KMS-11 (cell line): ENCODE measurements at regions not wholly inside any gene's neighbourhood (a gene's known extent, or its start where the extent isn't known, plus 50 kb on each side); places are given as distances from the start of the nearest gene placed in this dataset.

ENCODE experiments used
- H2AFZ ChIP-seq: fragments of 200-600 bp; sonication (generic); 2 replicates; pipeline ENCODE4 v1.6.1; 2016; ENCODE audit warnings: antibody characterized with exemption, mixed run types, low read depth
- H3K27ac ChIP-seq: fragments of 200-600 bp; sonication (generic); 2 replicates; pipeline ENCODE4 v1.6.1; 2016; ENCODE audit warnings: mild to moderate bottlenecking, mixed run types
- H3K27me3 ChIP-seq: fragments of 200-600 bp; sonication (generic); 2 replicates; pipeline ENCODE4 v1.6.1; 2017; ENCODE audit warnings: mild to moderate bottlenecking, low read depth, mixed run types, moderate library complexity; ENCODE audit not compliant: insufficient read depth
- H3K36me3 ChIP-seq: fragments of 200-600 bp; sonication (generic); 2 replicates; pipeline ENCODE4 v1.6.1; 2017; ENCODE audit warnings: mild to moderate bottlenecking, mixed run types; ENCODE audit not compliant: insufficient read depth
- H3K4me1 ChIP-seq: fragments of 200-600 bp; sonication (generic); 2 replicates; pipeline ENCODE4 v1.6.1; 2016; ENCODE audit warnings: mild to moderate bottlenecking, low read depth, mixed run types; ENCODE audit not compliant: poor library complexity, severe bottlenecking
- H3K4me2 ChIP-seq: fragments of 200-600 bp; sonication (generic); 2 replicates; pipeline ENCODE4 v1.7.0; 2016; ENCODE audit warnings: mild to moderate bottlenecking, mixed run types
- H3K4me3 ChIP-seq: fragments of 200-600 bp; sonication (generic); IDR thresholded peaks from 2 replicates; pipeline ENCODE4 v1.6.1; 2017; ENCODE audit warnings: low read depth, low read length, mixed read lengths; ENCODE audit not compliant: insufficient read depth
- H3K79me2 ChIP-seq: fragments of 200-600 bp; sonication (generic); 2 replicates; pipeline ENCODE4 v1.6.1; 2016; ENCODE audit warnings: low read depth, mixed run types; ENCODE audit not compliant: insufficient read depth
- H3K9ac ChIP-seq: fragments of 200-600 bp; sonication (generic); 2 replicates; pipeline ENCODE4 v1.6.1; 2016; ENCODE audit warnings: mild to moderate bottlenecking, mixed run types
- H4K20me1 ChIP-seq: fragments of 200-600 bp; sonication (generic); 2 replicates; pipeline ENCODE4 v1.6.1; 2016; ENCODE audit warnings: mild to moderate bottlenecking, mixed run types; ENCODE audit not compliant: insufficient read depth
- CTCF ChIP-seq: fragments of 200-600 bp; sonication (generic); conservative IDR thresholded peaks from 2 replicates; pipeline ENCODE4 v1.6.1; 2017; ENCODE audit warnings: low read depth, mild to moderate bottlenecking, antibody characterized with exemption, low read length, moderate library complexity, mixed read lengths

- H4K20me1 ChIP-seq = no peaks in the 10 kb centered on the region
- H3K9ac ChIP-seq = no peak overlapping the region
- H3K79me2 ChIP-seq = no peaks in the 10 kb centered on the region
- H3K36me3 ChIP-seq = no peaks in the 10 kb centered on the region
- H3K27ac ChIP-seq = no peak overlapping the region
- H3K4me3 ChIP-seq = no peak overlapping the region
- TF ChIP-seq CTCF = no peak
- no peak overlapping the region for H2AFZ ChIP-seq
- H3K4me2 ChIP-seq = no peak overlapping the region
- H3K4me1 ChIP-seq = no peaks in the 10 kb centered on the region
- H3K27me3 ChIP-seq = no peaks in the 10 kb centered on the region
Measured at GRCh38 chr3:147744967-147745366, 335.8 kb downstream of the ZIC1 start.

- H3K36me3 ChIP-seq = no peaks in the 10 kb centered on the region
- H3K27me3 ChIP-seq = no peaks in the 10 kb centered on the region
- H4K20me1 ChIP-seq = no peaks in the 10 kb centered on the region
- no peak overlapping the region for H3K4me3 ChIP-seq
- H3K4me2 ChIP-seq = no peak overlapping the region
- no peaks in the 10 kb centered on the region for H3K79me2 ChIP-seq
- no peak overlapping the region for H3K27ac ChIP-seq
- H3K4me1 ChIP-seq = no peaks in the 10 kb centered on the region
- no peak for TF ChIP-seq CTCF
- H3K9ac ChIP-seq = no peak overlapping the region
- H2AFZ ChIP-seq = no peak overlapping the region
Measured at GRCh38 chr3:147755310-147755709, 346.1 kb downstream of the ZIC1 start.

GRCh38 chr3:147756476-147756875 is 347.3 kb downstream of the ZIC1 start:
- no peak for TF ChIP-seq CTCF
- H3K79me2 ChIP-seq = no peaks in the 10 kb centered on the region
- no peaks in the 10 kb centered on the region for H3K36me3 ChIP-seq
- no peak overlapping the region for H3K9ac ChIP-seq
- H3K27me3 ChIP-seq = no peaks in the 10 kb centered on the region
- no peak overlapping the region for H2AFZ ChIP-seq
- H3K4me2 ChIP-seq = no peak overlapping the region
- no peak overlapping the region for H3K27ac ChIP-seq
- H3K4me1 ChIP-seq = no peaks in the 10 kb centered on the region
- no peaks in the 10 kb centered on the region for H4K20me1 ChIP-seq
- no peak overlapping the region for H3K4me3 ChIP-seq

GRCh38 chr3:147757866-147758265 is 348.7 kb downstream of the ZIC1 start:
- Histone ChIP-seq H2AFZ (no peak overlapping the region), H3K36me3 (no peaks in the 10 kb centered on the region), H3K9ac (no peak overlapping the region), H3K27me3 (no peaks in the 10 kb centered on the region), H3K27ac (no peak overlapping the region), H3K4me2 (no peak overlapping the region), H3K4me3 (no peak overlapping the region), H3K4me1 (no peaks in the 10 kb centered on the region), H4K20me1 (no peaks in the 10 kb centered on the region), H3K79me2 (no peaks in the 10 kb centered on the region)
- no peak for TF ChIP-seq CTCF

- H2AFZ ChIP-seq = no peak overlapping the region
- no peaks in the 10 kb centered on the region for H4K20me1 ChIP-seq
- no peaks in the 10 kb centered on the region for H3K79me2 ChIP-seq
- TF ChIP-seq CTCF = no peak
- H3K4me3 ChIP-seq = no peak overlapping the region
- no peak overlapping the region for H3K27ac ChIP-seq
- no peak overlapping the region for H3K4me2 ChIP-seq
- no peaks in the 10 kb centered on the region for H3K4me1 ChIP-seq
- no peaks in the 10 kb centered on the region for H3K27me3 ChIP-seq
- H3K36me3 ChIP-seq = no peaks in the 10 kb centered on the region
- H3K9ac ChIP-seq = no peak overlapping the region
Measured at GRCh38 chr3:147758771-147759170, 349.6 kb downstream of the ZIC1 start.
